HFFc6 (cell line): ENCODE measurements at regions not wholly inside any gene's neighbourhood (a gene's known extent, or its start where the extent isn't known, plus 50 kb on each side); places are given as distances from the start of the nearest gene placed in this dataset.

ENCODE experiments used
- DNase-seq: peaks from one replicate; pipeline ENCODE4 v3.0.0-alpha.2; 2018
- H3K27ac Mint-ChIP-seq: 2 replicates; pipeline ENCODE4 v1.8.0; 2020; ENCODE audit warnings: mild to moderate bottlenecking, mixed read lengths
- H3K27me3 Mint-ChIP-seq: 2 replicates; pipeline ENCODE4 v1.8.0; 2021; ENCODE audit warnings: mild to moderate bottlenecking, moderate library complexity, mixed read lengths; ENCODE audit not compliant: insufficient read depth
- H3K36me3 Mint-ChIP-seq: 2 replicates; pipeline ENCODE4 v1.8.0; 2021; ENCODE audit warnings: low read depth, mixed read lengths
- H3K4me1 Mint-ChIP-seq: 2 replicates; pipeline ENCODE4 v1.8.0; 2020; ENCODE audit warnings: low read depth, mixed read lengths
- H3K4me3 Mint-ChIP-seq: 2 replicates; pipeline ENCODE4 v1.8.0; 2020; ENCODE audit warnings: mild to moderate bottlenecking, moderate library complexity, mixed read lengths
- H3K9me3 Mint-ChIP-seq: 2 replicates; pipeline ENCODE4 v1.8.0; 2020; ENCODE audit warnings: mild to moderate bottlenecking, mixed read lengths
- CTCF ChIP-seq: fragments of 200-600 bp; sonication (generic); IDR thresholded peaks from 2 replicates; pipeline ENCODE4 v1.5.0; 2021; ENCODE audit warnings: antibody characterized with exemption, mild to moderate bottlenecking

DNA sequence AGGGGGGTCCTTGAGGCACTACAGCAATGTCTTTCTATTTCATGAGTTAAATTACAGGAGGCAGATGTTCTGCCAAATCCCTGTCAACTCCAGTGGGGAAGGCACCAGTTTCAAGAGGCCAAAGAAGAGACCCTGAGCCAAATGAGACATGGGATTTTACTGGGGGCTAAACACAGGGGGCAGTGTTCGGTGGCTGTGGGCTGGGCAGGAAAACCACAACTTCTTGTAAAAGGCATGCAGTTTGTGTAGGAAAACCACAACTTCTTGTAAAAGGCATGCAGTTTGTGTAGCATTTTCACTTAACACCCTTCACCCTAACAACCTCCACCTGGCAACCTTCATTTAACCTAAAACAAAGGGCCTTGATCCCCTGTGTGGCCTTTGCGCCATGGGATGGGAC lies 61.0 kb downstream of the POLR2M start:
- Mint-ChIP-seq H3K36me3 (no peaks in the 10 kb centered on the region), H3K4me1 (peaks cover 31% of the 10 kb centered on the region), H3K4me3 (no peak overlapping the region), H3K9me3 (no peaks in the 10 kb centered on the region), H3K27me3 (peaks cover 2% of the 10 kb centered on the region; the same call in 1 of the 2 replicates), H3K27ac (no peak overlapping the region)
- TF ChIP-seq CTCF: no peak; the same call in 1 of the 2 replicates
- no peak for DNase-seq

DNA sequence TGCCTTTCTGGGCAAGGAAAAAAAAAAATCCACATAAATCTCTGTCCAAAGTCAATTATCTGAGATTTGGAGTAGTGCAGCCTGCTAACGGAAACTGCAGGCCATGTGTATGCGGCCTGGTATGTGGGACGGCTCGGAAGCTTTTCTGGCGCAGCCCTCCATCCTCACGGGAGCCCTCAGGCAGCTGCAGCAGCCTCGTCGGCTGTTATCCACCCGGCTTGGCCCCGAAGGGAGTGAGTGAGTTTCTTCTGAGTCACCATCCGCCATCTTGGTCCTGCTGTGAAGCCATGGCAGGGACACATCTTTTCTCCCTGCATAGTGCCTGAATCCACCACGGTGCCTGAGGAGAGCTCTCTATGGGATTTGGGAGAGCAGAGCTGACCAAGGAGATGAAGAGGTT lies 62.8 kb downstream of the POLR2M start:
- peak overlapping the region; percentile 87 for H3K27ac Mint-ChIP-seq
- H3K9me3 Mint-ChIP-seq: no peaks in the 10 kb centered on the region; the same call in 1 of the 2 replicates
- peak; percentile 86 for DNase-seq
- H3K36me3 Mint-ChIP-seq: no peaks in the 10 kb centered on the region
- no peak overlapping the region for H3K4me3 Mint-ChIP-seq
- peaks cover 37% of the 10 kb centered on the region for H3K4me1 Mint-ChIP-seq
- TF ChIP-seq CTCF: no peak
- H3K27me3 Mint-ChIP-seq: peaks cover 2% of the 10 kb centered on the region; the same call in 1 of the 2 replicates

- no peaks in the 10 kb centered on the region; the same call in 1 of the 2 replicates for H3K27me3 Mint-ChIP-seq
- H3K27ac Mint-ChIP-seq: peak overlapping the region; percentile 87; the same call in 1 of the 2 replicates
Observed at GRCh38 chr15:57770495-57770894, 64.0 kb downstream of the POLR2M start.

DNA sequence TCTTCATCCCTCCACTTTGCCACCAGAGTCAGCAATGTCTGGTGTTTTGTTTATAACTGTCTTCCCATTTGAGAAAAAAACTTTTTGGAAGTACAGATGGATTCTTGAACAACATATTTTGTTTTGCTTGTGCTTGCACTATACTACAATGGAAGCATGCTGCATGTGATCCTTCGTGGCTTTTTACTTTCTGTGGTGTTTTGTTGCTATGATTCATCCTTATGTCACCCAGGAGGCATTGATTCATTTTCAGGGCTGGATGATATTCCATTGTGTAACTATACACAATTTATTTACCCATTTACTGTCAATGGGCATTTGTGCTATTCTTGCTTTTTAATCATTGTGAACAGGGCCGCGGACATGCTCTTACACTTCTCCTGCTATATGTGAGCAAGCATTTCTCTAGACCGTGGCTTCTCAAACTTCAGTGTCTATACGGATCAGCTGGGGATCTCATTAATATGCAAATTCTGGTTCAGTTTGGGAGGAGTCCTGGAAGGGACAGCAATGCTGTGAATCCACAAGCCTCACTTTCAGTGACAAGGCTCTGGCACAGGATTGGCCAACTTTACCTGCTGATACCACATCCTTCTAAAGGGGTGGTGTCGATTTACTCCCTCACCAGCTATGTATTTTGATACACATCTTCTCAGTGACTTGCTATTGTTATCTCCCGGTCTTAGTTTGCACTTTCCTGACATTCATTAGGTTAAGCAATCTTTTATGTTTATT lies 65.9 kb downstream of the POLR2M start:
- Mint-ChIP-seq H3K27me3 (no peaks in the 10 kb centered on the region; the same call in 1 of the 2 replicates), H3K4me3 (no peak overlapping the region), H3K4me1 (peaks cover 28% of the 10 kb centered on the region), H3K9me3 (no peaks in the 10 kb centered on the region; the same call in 1 of the 2 replicates), H3K27ac (no peak overlapping the region), H3K36me3 (no peaks in the 10 kb centered on the region)
- no peak for TF ChIP-seq CTCF
- peak; percentile 41 for DNase-seq

More at GRCh38 chr15:57770495-57770894, 64.0 kb downstream of the POLR2M start:
- Mint-ChIP-seq H3K36me3 (no peaks in the 10 kb centered on the region), H3K4me1 (peaks cover 37% of the 10 kb centered on the region), H3K9me3 (no peaks in the 10 kb centered on the region; the same call in 1 of the 2 replicates), H3K4me3 (no peak overlapping the region)
- no peak for TF ChIP-seq CTCF
- DNase-seq: no peak

GRCh38 chr15:57773051-57773450 lies 66.5 kb downstream of the POLR2M start:
- no peak for DNase-seq
- H3K27ac Mint-ChIP-seq: no peak overlapping the region
- peaks cover 28% of the 10 kb centered on the region for H3K4me1 Mint-ChIP-seq
- H3K4me3 Mint-ChIP-seq: no peak overlapping the region
- no peaks in the 10 kb centered on the region for H3K36me3 Mint-ChIP-seq
- no peaks in the 10 kb centered on the region; the same call in 1 of the 2 replicates for H3K9me3 Mint-ChIP-seq
- no peak for TF ChIP-seq CTCF
- no peaks in the 10 kb centered on the region; the same call in 1 of the 2 replicates for H3K27me3 Mint-ChIP-seq
